ENCODE measurements at regions not wholly inside any gene's neighbourhood (a gene's known extent, or its start where the extent isn't known, plus 50 kb on each side); places are given as distances from the start of the nearest gene placed in this dataset.

GRCh38 chr1:82220754-82221153, 420.0 kb downstream of the ADGRL2 start:
- no peak for TF ChIP-seq CTCF (IDR thresholded peaks at IDR 0.05)
- no peak for TF ChIP-seq POLR2A (IDR thresholded peaks at IDR 0.05)

Data from uterus (tissue), 2 donors.